CD4-positive, alpha-beta T cell treated with Interleukin-4 for 4 hours (primary cell): ENCODE measurements at regions not wholly inside any gene's neighbourhood (a gene's known extent, or its start where the extent isn't known, plus 50 kb on each side); places are given as distances from the start of the nearest gene placed in this dataset.
"Not testable (repeated sequence)": the region's sequence is repeated elsewhere in the genome, so short reads cannot be mapped to it uniquely, and the experiment has no call there.

Experiments used
- DNase-seq: peaks from one replicate; pipeline ENCODE4 v3.0.0-alpha.2; 2020

DNA sequence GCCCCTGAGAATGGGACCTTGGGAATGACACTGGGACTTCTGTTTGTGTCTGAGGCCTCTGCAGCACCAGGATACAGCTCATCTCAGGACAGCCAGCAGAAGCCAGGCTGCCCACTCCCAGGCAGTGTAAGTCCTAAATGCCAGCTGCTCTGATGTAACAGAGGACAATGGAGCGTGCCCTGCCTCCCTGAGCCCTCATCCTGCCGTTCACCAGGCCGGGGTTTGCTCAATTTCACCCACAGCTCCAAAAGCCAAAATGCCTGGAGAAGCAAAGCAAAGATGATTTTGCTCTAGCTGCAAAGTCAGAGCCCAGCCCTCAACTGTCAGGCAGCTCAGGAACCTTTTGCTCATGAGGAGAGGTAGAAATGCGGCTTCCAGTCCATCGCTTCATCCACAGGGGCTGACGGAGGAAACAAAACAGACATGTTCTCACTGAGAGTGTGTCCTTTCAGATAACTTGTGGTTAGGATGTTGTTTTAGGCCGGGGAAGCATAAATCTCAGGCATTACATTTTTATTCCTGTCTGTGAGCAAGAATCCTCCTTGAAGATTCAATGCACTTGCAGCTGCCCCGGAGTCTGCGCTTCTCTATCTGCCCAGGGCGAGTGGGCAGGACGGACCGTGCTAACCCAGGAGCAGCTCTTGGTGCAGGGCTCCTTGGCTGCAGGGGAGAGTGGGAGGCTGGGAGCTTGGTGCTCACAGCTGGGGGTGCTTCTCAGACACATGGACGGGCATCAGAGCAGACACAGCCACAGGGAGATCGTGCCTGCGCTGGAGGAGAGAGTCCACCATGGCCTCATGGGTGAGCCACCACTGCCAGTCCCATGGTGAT is 83.2 kb upstream of the CHST15 start:
- DNase-seq: no peak

DNA sequence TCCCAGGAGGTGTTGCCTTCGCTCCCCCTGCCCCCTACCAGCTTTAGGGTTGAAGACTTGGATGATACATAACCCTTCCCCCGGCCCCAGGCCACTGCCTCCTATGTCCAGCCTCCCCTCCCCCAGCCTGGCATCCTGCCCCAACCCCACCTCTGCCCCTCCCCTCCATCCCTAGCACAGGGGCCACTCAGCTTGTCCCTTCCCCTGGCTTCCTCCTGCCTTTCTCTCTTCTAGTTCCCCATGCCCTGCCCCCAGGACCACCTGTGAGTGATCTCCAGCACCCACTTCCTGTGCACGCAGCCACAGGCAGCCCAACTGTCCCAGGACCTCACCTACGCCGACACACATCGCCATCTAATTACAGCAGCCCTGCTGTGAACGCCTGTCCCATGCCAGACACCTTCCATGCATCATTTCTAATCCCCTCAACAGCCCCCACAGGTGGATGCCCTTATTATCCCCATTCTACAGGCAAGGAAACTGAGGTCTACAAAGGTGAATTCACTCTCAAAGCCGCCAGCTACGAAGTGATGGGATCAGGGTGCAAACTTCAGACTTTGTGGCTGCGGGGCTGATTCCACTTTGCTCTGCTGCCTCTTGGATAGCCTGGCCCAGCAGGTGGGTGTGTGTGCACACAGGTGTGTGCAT is 82.4 kb upstream of the CHST15 start:
- no peak for DNase-seq

DNA sequence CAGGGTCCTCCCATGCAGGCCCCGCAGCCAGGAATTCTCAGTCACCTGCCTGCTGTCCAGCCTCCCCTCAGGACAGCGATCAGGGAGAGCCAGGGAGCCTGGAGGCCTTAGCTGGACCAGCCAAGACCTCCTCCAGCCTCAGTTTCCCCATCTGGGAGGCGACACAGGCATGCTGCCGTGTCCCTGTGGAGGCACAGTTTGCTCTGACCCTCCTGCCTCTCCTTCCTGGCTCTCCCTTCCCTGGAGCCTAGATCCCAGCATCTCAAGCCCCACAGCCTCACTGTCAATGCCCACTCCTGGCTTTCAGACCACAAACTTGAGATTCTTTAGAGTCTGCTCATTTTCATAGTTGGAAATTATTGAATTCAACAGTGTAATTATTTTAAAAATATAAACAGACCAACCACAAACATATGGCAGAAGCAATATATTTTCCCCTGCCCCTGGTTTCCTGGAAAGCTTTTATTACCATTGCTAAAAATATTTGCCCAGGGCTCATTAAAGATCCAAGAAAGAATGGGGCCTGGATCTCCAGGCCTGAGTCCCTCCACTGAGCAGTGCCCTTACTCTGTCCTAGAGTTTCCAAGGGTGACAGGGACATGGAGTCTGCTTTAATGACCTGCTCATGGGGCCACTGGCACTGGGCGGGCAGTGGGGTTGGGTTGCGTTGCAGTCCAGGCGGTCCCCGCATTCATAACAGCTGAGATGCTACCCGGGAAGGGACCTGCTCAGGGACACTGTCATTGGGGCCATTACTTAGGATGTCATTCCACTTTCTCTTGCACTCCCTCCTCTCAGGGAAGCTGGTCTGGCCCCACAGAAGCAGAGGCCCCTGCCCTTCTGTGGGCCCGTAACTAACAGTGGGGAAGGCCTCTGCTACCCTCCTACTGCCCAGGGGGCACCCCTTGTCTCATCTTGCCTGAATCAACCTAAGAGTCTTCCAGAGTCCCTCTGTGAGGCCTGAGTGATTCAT is 81.6 kb upstream of the CHST15 start:
- no peak for DNase-seq

GRCh38 chr10:124174071-124174566 is 80.7 kb upstream of the CHST15 start:
- no peak for DNase-seq

- DNase-seq: no peak
Measured at GRCh38 chr10:124173298-124173900, 80.0 kb upstream of the CHST15 start.

DNA sequence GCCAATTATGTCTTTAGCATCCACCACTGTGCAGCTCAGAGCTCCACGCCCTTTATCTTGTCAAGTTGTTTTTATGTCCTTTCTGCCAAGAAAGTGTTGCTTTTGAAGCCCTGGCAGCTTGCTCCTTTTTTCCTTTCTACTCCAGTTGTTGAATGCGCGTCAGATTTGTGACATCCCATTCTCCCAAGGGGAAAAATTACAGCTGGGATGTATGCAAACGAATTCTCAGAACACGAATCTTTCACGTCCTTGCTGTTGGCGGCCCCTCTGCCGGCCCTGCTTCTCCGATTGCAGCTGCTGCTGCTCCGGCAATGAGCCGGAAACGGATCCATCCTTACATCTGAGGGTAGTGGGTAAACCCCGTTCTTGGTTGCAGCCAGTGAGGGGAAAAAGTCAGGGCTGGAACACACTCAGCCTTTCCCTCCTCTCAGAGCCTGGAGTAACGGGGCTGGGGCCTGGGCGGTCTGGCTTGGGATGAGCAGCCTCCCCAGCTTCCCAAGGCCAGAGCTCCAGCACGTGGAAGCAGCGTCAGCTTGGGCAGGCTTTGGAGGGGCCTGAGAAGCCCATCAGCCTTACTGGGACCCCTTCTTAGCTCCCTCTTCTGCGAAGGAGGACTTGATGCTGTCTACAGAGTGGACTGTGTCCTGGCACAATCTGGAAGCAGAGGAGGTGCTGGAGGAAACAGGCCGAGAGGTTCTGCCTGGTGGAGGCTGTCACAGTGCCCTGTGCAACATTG is 79.0 kb upstream of the CHST15 start:
- DNase-seq: no peak

GRCh38 chr10:124171561-124171960 is 78.2 kb upstream of the CHST15 start:
- no peak for DNase-seq

- no peak for DNase-seq
Measured at GRCh38 chr10:124170631-124171030, 77.2 kb upstream of the CHST15 start.

DNA sequence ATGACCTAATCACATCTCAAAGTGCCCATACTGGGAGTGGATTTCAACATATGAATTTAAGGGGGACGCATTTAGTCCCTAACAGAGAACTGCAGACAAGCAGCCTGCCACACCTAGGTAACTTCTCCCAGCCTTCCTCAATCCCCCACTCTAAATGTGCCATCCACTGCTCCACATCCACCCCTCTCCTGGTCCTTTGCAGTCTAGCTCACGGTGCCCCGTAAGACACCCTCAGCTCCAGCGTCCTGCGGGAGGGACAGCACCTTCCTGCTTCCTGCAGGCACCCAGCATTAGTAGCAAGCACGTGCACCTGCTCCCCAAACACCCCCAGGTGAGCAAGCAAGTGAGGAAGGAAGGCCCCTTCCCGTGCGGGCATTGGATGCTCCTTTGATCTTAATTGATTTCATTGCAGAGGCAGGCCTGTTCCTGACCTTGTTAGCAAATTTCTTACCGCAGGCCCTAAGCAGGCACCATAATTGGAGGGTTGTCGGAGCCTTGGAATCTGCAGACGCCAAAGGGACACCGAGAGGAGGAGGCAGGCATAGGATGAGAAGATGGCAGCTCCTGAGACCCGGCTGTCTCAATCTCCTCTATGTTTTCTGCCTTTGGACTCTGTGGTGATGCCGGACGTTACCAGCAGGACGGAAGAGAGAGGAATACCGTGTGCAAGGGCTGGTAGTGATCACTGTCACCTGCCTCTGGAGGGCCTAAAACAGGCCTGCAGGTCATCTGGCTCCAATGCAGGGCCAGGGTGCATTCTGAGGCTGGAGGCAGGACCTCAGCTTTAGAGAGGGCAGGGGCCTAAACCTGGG is 75.8 kb upstream of the CHST15 start:
- DNase-seq: no peak

DNA sequence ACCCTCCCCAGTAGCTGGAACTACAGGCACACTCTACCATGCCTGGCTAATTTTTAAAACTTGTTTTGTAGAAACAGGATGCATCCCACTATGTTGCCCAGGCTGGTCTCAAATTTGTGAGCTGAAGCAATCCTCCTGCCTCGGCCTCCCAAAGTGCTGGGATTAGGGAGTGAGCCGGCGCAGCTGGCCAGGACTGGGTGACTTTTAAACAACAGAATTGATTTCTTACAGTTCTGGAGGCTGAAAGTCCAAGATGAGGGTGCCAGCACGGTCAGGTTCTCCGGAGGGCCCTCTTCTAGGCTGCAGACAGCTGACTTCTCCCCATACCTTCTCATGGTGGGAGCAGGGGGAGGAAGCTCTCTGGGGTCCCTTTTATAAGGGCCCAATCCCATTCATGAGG is 75.2 kb upstream of the CHST15 start:
- no peak for DNase-seq

DNA sequence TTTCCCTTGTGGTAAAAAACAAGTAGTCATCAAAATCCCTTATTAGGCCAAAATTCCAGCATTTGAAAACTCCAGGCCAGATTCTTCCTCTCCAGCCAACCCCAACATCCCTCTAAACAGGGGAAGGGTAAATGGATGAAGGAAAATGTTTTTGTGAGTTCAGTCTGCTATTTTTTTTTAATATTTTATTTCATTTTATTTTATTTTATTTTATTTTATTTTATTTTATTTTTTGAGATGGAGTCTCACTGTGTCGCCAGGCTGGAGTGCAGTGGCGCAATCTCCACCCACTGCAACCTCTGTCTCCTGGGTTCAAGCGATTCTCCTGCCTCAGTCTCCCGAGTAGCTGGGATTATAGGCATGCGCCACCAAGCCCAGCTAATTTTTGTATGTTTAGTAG is 74.5 kb upstream of the CHST15 start:
- DNase-seq: not testable (repeated sequence)

DNA sequence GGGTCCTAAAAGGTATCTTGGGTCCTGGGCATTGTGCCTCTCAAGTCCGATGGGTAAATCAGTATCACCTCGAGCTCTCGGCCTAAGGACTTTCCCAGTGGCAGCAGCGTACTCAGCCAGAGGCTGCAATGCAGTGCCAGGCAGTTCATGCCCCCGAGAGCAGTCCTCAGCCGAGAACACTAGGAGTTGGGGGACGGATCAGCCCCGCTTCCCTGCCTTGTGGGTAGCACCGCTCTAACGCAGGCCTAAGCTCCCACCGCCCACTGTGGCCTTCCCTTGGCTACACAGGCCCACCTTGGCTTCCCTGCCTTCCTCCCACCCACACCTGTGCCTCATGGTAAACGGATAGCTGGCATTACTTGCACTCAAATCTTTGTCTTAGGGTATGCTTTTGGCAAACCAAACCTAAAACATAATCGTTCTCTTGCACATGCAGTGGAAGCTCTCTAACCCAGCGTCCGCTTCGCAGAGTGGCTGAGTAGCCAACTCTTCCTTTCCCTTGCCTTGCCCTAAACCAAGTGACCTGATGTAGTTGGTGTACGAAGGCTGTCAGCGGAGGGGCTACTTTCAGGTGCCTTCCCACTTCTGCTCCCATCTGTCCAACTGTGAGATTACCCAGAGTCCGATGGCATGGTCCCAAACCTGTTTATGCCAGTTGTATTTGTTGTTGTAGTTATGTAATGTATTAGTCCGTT is 73.2 kb upstream of the CHST15 start:
- DNase-seq: no peak

GRCh38 chr10:124165827-124166226 is 72.4 kb upstream of the CHST15 start:
- no peak for DNase-seq

GRCh38 chr10:124165311-124165710 is 71.9 kb upstream of the CHST15 start:
- DNase-seq: no peak

- no peak for DNase-seq
Measured at GRCh38 chr10:124164264-124164663, 70.9 kb upstream of the CHST15 start.

GRCh38 chr10:124162774-124163354 is 69.5 kb upstream of the CHST15 start:
- DNase-seq: no peak

GRCh38 chr10:124162136-124162535 is 68.7 kb upstream of the CHST15 start:
- no peak for DNase-seq

DNA sequence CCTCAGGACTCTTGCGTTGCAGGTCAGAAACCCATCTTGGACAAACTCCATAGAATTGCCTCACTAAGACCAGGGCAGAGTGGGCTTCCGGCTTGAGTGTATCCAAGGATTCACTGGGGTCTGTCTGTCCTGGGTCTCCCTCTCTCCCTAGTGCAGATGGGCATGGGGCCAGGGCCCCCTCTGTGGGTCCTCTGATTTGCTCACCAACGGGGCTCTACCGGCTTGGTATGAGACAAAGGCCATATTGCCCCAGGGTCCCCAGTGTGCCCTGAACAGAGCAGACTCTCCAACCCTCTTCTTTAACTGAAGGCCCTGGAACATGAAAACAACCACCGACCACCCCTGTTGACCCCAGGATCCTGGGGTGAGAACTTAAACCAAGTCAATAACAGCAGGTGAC is 68.2 kb upstream of the CHST15 start:
- DNase-seq: no peak

DNA sequence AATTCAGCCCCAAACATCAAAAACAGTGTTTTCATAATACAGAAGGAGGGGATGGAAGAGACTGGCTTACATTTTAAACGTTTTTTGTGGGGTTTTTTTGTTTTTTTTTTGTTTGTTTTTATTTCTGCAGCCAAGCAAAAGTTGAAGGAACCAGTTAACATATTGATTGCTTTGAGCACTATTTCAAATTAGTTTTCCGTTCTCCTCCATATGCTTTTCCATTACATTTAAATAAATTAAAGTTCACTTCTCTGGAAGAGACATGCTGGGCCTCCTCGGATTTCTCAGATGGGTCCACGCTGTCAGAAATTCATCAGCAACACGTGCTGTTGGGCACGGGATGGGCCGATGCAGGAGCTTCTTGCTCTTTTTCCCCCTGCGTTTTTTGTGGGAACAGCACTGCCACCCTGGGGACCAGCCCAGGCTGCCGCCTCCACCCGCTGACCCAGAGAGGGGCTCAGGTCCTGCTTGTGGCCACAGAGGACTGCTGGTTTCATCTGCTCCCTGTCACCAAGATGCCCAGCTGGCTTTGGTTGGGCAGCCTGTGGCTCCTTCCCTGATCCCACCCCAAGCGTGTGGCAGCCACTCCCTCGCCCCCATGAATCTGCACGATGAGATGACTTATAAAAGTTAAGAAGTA is 67.7 kb upstream of the CHST15 start:
- no peak for DNase-seq

DNA sequence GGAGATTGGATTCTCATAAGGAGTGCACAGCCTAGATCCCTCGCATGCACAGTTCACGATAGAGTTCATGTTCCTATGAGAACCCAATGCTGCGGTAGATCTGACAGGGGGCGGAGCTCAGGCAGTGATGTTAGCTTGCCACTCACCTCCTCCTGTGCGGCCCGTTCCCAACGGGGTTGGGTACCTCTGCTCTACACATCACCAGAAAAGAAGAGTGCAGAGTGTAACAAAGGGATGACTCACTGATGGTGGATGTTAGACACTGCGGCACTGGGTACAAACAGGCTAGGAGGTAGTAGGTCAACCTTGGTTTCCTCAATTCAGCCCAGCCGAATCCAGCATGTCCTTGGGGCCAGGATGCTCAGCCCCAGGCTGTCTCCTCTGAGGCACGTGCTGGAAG is 66.8 kb upstream of the CHST15 start:
- DNase-seq: no peak
